GM21367 (cell line): ENCODE measurements at regions not wholly inside any gene's neighbourhood (a gene's known extent, or its start where the extent isn't known, plus 50 kb on each side); places are given as distances from the start of the nearest gene placed in this dataset.

Experiments used
- ATAC-seq: cut with Tn5 transposase; IDR thresholded peaks from one replicate; pipeline ENCODE4 v1.9.1; 2021; ENCODE audit not compliant: unreplicated experiment

DNA sequence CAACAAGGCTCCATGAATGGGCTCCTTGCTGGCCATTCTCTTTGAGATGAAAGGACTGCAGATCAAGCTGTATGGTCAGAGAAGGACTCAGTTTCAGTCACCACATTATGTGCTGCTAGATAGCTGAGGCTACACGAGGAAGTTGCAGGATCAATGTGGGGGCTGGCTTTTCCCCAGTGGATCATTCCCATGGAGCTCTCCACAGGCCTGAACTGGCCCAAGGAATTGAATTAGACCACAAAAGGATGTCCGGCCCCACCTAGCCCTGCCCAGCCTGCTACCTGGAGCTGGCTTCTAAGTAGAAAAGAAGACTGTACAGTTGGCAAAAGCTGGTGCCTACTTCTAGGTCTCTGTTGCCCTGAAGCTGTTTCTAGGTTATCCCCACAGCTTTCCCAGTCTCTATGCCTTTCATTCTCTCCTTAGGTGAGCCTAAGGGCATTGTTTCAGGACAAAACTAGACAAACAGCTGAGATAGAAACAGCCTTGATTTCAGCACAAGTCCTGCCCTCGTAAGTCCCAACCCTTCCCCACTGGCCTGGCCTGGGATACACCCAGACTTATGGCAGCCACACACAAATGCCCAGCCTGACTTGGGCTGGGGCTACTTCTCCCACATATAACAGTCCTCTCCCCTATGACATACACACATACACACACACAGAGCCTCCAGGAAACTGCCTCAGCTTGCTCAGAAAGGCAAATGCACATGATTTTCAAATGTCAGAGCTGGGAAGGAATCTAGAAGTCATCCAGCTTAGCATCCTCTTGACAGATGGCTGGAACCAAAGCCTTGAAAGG, 129.1 kb upstream of the NCAM1 start:
- no peak for ATAC-seq

DNA sequence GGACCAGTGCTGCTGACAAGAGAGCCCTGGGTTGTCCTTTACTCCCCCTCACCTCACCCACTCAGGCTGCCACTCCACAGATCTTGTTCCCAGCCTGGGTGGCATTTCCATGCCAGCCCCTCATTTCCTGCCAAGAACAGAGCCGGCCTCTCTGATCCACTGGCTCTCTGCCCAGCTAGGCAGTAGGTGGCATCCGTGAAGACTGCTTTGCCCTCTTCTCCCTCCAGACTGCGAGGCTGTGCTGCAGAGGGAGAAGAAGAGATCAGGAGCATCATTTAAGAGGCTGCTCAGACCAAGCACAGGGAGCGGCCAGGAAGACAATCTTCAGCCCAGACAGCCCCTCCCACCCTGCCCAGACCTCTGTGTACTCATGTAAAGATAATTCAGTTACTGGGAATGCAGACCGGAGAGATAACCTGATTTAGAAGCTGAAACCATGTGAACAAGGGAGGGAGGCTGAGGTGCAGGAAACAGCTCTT, 126.9 kb upstream of the NCAM1 start:
- ATAC-seq, result no peak

DNA sequence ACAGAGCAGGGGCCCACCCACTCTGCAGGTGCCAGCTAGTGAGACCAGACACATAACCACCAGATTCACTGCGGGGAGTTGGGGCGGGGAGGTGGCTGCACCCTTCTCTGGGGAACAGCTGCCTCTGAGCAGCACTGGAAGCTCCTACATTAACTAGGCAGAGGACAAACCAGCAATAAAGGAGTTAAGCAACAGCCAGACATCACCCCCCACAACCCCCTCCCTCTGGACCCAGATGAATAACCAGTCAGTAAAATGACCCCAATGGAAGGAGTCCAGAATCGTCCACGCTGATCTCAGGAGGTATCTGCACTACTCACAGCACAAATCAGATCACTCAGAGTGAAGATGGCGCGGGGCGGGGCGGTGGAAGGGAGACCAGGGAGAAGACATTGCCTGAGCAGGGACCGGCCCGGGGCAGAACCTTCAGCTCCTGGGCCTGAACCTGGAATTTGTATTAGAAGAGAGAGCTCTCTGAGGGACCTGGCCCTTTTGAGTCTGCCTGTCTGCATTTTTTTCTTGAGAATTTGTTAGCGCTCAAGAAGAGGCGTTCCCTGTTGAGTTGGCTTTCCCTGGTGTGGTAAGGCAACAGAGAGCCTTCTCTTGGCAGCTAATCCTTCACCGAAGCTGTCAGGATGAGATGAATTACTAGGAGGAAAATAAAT, 125.5 kb upstream of the NCAM1 start:
- no peak for ATAC-seq

DNA sequence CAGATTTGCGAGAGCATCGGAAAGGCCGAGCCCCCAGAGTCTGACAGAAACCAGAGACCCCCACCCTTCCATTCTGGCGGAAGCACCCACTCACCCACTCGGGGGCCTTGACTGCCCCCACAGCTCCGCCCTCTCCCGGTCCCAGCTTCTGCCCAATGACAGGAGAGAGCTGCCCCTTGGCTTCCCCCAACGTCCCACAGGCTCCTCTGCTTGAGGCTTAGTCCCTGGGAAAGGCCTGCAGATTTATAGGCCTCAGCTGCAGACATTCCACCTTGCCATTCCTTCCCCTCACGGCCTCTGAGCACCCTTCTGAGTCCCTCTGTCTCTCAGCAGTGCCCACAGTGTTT, 125.0 kb upstream of the NCAM1 start:
- no peak for ATAC-seq

DNA sequence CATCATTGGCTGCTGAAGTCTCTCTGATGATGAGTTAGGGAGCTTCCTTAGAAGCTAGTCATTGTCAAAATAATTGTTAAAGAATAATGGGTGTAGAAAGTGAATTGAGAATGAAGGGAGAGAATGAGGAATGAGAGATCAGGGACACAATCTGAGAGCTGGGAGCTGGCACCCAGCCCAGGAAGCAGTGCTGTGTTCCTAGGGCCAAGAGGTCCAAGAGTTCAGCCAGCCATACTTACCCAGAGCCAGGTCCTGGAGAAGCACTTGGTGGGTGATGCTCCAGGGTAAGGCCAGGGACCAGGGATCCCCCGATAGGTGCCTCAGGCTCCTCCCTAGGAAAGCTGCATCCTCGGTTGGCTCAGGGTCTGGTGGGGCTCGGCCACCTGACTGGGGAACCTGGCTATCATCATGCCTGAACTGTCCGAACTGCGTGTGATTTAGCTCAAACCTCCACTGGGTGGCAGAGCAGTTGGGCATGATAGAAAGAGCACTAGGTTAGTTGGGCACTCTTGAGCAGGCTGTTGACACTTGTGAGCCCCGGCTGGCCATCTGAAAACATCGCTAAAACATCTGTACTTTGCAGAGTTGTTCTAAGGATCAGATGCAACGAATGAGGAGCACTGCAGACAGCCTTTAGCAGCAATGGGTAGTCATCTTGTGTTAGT, 123.9 kb upstream of the NCAM1 start:
- ATAC-seq, result no peak

DNA sequence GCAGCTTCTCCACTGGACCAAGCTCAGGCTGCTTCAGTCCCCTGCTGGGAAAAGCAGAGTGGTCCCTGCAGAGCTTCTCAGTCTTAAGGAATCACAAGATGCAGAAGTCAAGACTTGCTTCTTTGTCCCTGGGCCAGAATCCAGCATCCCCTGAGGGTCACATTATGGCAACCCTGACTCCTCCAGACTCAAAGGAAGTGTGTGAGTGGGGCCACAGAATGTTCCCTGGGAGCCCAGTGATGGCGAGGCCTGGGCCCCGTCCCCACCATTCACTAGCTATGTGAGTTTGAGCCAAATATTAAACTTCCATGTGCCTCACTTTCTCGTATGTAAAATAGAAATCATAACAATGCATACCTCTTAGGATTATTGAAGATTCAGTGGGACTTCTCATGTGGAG, 122.2 kb upstream of the NCAM1 start:
- ATAC-seq, result no peak

DNA sequence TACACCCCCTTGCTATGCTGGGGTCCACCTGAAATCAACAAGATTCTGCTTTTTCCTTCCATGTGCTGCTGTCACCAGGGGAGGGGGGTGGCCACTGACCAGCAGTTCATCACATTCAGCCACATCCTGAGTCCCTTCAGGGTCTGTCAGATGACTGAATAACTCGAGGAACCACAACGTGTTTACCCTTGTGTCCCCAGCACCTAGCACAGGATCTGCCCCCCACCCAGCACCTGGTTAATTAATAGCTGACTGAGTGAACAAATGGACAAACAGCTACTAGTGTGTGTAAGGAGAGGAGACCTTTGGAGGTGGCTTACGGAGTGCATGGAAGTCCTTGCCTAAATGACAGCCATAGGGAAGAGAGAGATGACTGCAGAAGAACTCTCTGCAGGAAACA, 119.5 kb upstream of the NCAM1 start:
- no peak for ATAC-seq

DNA sequence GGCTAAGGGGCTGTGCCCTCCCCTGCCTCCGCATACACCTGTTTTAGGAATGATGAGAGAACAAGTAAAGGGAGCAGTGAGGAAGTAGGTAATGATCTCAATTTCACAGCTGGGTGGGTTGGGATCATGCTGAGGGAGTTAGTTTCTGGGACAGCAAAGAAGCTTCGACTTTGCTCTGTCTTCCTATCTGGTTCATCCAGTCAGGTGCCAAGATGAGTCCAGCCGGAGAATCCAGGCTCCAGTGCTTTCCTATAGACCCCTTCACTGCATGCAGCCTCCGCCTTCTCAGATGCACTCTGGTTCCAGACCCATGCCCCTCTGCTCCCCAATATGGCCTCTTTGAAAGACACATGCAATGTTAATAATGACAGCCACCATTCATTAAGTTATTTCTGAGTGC, 119.1 kb upstream of the NCAM1 start:
- no peak for ATAC-seq

DNA sequence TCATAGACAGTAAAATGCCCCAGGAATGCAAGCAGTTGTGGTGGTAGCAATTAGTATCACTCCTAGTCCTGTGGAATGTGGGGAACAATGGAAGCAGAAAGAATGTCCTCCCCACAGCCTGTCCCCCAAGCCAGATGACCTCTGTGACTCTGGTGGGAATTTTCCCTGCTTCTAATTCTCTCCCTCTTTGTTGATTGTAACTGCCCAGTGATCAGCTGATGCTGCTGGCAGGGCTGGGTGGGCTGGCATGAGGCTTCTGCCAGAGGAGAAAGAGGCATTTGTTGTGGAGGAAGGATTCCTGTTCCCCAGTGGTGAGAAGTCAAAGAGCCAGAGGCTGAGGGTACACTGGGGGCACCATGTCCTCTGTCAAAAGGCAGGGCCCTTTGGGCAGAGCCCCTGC, 116.7 kb upstream of the NCAM1 start:
- ATAC-seq, result no peak

DNA sequence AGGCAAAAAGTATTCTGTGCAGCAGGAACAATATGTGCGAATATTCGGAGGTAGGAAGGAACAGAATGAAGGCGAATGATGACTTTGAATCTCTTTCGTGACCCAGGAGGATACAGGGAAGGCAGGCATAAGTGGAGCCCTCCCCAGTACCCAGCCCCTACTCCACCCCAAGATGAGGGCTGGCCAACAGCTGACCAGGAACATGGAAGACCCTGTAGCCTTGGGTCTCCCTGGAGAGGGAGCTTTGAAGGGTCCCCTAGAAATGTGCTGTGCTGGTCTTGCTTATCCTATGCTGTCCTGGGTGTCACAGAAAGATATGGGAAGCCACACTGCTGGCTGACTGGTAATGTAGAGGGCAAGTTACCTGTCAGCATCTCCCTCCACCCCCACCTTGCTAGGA, 113.7 kb upstream of the NCAM1 start:
- no peak for ATAC-seq

DNA sequence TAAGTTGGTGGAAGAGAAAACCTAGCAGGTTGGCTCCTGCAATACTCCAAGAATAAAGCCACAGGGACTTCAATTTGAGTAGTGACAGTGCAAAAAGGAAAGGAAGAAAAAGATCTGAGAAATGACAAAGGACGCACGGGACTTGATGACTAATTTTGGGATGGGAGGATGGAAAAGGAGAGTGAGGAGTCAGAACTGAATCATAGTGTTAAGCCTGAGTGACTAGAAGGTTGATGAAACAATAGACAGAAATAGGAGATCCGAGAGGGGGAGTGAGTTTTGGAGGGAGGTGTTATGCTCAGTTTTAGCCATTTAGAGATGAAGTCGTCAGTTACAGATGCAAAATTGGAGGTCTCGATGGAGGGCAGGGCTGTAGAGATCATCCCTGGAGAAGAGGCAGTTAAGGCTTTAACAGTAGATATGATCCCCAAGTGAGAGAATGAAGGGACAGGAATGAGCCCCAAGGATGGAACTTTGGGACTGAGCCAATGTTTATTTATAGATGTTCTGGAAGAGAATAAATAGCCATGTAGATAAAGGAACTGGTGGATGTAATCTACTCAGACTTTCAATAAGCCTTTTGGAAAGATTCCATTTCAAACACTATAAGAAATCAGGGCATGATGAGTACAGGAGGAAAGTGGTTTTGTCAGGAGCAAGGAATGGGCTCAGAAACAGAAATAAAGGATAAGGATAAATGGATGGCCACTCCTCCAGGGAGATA, 108.9 kb upstream of the NCAM1 start:
- ATAC-seq, result no peak

DNA sequence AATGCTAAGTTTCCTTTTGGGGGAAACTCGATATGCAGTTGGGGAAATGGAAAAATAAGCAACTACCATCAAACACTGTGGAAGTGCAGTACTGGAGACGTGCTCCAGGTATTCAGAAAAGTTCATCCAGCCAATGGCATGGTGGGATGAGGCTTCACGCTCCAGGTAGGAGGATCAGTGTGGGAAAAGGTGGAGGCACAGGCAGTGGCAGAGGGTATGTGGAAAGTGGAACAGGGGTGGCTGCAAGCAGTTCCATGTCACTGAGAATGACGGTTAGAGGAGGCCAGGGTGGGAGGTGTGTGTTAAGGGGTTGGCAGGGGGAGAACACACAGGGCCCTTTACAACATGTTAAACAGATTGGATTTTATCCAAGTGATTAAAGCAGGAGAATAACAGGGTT, 105.1 kb upstream of the NCAM1 start:
- ATAC-seq, result no peak

DNA sequence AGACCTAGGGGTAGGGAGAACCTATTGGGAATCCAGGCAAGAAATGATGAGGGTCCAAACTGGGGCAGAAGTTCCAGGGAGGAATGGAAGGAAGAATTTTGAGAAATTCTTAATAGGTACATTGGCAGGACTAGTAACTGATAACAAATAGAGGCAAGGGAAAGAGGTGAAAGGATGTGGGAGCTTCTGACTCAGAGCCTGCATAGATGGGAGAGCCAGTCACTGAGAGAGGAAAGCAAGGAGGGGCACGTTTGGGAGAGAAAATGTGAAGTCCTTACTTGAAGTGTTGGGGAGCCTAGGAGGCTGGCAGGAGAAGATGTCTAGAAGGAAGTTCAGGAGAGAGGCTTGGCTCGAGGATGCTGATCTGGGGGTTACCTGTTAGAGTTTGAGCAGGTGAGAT, 104.6 kb upstream of the NCAM1 start:
- ATAC-seq, result no peak

DNA sequence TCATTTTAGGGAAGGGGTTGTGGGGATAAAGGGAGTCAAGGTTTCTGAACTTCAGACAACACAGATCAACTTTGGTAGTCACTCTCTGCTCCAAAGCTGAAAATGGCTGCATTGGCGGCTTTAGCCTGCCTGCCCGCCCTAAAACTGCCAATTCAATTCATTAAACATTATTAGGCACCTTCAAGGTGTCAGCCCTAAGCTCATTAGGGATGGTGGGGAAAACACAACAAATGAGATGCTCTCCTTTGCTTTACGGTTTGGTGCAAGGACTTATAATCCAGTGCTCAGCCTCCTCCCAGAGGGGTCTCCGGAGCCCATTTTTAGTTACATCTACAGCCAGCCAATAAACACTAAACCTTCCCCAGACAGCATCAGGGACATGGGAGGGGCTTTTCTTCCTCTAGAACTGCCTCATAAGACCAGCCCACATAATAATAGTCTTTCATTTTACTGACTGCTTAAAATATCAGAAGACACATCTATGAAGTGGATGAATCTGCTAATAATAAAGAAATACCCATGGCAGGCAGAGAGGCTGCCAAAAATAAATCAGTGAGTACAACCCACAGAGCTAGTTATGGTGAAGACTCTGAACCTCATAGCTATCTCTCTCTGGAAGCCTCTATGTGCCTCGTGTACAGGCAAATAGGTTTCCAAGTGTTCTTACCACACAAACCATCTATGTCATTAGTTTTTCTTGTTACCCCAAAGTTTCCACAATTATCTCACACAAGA, 102.8 kb upstream of the NCAM1 start:
- ATAC-seq, result no peak

DNA sequence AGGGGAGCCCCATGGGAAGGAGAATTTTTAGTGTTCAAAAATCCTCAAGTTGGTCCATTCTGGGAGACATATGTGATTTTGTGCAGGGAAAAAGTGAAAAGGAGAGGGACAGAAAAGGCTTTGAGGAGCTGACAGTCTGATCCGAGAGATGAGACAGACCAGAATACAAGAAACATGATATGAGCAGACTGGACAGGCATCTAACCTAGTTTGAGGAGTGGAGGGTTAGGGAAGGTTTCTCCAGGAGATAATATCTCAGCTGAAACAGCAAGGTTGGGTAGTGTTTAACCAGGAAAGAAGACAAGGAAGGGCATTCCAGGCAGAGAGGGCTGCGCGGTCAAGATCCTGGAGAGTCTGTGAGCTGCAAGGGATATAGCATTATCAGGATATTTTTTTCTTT, 101.4 kb upstream of the NCAM1 start:
- no peak for ATAC-seq

DNA sequence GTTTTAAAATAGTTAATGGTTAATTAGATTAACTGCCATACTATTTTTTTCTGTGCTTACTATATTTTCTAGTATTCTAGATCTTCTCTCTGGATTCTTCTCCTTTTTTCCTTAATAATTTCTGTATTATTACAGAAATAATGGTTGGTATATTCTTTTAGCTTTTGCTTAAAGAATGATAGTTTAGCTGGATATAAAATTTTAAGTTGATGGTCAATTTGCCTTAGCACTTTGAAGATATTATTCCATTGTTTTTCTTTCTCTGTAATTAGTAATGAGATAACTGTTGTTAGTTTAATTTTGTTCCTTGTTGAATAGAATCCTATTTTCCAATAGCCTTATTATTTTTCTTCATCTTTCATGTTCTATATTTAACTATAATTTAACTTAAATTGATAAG, 99.9 kb upstream of the NCAM1 start:
- no peak for ATAC-seq

DNA sequence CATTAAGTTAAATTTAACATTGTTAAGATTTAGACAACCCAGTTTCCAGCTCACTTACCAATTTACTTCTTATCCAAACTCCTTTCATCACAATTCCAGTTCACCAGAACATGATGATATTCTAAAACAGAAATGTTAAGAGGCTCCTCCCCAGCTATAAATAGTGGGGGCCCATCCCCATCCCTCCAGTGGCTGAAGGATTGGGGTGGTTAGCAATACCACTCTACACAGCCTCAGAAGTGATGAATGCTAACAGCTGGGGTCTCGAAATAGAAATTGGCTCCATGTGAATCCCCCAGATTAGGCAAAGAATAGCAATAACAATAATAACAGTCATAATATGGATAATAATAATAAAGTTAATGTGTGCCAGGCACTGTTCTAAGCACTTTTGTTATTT, 97.9 kb upstream of the NCAM1 start:
- ATAC-seq, result no peak

DNA sequence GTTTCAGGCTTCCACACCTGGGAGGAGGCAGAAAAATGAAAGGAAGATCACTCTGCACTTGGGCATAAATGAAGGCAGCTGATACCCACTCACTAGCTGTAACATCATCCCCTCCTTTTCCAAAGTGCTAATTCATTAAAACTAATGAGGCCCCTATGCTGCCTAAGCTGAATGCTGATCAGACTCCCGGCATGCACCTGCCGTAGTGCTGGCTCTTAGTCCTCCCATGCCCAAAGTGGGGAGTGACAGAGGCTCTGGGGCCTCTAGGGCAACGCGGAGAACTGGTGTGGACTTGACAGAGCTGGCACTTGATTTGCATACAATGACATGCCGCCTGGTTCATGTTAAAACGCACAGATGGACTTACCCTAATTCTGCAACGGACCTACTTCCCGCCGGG, 96.5 kb upstream of the NCAM1 start:
- no peak for ATAC-seq

DNA sequence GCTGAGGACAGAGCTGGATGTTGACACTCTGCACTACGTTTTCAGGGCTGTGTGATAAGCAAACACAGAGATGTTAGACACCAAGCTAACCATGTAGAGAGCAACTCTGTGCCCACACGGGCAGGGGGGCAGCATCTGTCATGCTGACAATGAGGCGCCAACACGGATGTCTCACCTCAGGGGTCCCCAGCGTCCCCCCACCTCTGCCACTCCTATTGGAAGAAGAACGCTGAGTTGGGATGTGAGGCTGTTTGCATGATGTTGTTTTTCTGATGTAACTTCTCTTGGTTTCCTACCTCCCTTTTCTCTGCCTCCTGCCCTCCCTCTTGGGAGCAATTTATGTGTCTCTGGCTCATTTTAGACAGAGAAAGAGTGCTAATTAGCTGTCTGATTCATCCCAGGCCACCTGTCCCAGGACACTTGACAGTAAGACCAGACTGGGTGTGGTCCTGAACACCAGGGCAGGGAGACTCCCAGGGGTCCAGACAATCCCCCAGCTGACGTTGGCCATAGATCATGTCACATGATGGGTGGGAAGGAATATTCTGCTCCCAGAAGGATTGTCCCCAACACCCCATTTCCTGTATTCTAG, 89.2 kb upstream of the NCAM1 start:
- ATAC-seq, result no peak

DNA sequence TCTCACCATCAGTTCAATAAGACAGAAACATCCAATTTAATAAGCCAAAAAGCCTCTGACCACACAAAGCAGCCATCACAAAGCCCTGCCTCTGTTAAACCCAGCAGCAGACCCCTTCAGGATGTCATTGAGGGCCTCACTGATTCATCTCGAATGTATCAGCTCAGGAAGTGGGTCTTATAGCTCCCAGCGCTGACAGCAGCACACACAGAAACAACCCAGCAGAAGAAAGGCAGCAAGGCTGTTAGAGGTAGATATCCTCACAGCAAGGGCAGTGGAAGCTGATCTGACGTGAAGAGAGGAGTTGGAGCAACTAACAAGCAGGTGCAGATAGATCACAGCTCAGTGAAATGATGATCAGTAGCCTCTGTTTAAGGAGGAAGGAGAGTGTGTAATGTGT, 86.2 kb upstream of the NCAM1 start:
- ATAC-seq, result no peak

DNA sequence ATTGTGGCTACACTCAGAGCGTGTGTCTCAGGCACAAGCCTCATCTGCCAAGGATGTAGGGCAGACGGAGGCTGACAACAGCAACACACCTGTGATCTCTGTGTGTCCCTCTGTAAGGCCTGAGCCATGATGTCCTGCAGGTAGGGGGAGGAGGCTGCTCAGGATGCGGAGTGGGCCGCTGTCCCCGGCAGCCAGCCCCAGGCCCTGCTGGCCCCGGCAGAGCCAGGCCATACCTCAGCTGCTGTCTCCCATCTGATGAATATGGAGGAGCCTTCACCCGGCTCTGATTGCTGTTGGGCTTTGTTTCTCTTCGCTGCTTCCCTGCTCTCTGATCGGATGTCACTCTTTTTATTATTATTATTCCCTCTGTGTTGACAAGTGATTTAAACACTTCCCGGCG, 83.6 kb upstream of the NCAM1 start:
- no peak for ATAC-seq
